CD4-positive, alpha-beta T cell treated with Interleukin-2 at 100 ng/mL for 4 hours (primary cell): ENCODE measurements at regions not wholly inside any gene's neighbourhood (a gene's known extent, or its start where the extent isn't known, plus 50 kb on each side); places are given as distances from the start of the nearest gene placed in this dataset.

Source experiments
- DNase-seq: peaks from one replicate; pipeline ENCODE4 v3.0.0-alpha.2; 2020; ENCODE audit warnings: low spot score

DNA sequence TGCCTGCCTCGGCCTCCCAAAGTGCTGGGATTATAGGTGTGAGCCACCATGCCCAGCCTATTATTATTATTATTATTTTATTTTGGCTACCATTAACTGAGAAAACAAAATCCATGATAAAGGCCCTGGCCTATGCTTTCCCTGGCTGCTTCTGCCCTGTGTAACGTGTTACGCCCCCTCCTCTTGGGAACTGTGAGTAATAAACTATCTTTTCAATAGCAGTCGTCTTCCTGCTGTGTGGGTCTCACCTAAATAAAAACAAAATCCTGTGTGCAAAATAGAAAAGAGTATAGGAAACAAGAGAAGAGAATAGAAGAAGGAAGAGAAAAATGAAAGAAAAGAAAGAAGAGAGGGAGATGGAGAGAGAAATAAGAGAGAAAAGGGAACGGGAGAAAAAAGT lies 237.0 kb downstream of the MIAT start:
- DNase-seq: no peak

DNA sequence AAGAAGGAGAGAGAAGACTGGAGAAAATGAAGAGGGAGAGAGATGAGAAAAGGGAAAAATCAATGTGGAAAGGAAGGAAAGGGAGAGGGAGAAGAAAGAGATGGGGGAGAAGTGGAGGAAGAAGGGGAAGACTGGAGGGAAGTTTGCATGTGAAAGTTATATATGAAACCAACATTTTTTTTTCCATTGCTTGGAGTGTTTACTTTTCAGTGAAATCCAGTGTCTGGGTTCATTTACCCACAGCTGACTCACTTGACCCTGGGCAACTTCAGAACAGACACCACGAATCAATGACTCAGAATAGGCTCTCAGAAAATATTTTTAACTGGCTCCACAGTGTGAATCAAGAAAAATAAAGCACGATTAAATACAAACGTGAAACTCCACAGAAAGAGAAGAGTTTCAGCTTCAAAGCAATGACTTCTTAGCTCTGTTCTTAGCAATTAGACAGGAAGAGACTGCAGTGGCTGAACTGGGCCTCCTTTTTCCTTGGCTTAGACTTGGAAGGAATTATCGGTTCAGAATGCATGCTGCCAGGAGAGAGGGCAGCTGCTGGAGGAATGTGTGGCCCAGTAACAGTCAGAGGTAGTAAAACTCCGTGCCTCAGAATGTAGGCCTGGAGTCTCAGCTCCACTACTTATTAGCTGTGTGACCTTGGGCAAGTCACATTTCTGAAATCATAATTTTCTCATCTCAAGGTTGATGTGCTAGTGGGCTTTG lies 237.5 kb downstream of the MIAT start:
- DNase-seq: no peak

DNA sequence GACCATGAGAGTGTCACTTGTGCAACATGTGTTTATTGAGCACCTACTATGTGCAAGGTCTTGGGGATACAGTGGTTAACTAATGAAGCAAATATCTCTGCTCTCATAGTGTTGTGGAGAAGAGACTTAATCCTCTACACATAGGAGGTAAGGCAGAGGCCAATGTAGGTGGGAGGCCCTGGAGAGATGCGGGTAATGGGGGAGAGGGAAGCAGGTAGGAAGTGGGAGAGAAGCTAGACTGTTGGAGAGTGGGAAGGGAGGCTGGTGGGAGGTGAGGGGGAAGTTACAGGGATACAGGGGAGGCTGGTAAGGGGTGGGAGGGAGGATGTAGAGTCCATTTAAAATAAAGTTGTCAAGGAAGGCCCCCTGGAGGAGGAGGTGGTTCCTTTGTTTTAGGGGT lies 240.0 kb downstream of the MIAT start:
- DNase-seq: no peak

DNA sequence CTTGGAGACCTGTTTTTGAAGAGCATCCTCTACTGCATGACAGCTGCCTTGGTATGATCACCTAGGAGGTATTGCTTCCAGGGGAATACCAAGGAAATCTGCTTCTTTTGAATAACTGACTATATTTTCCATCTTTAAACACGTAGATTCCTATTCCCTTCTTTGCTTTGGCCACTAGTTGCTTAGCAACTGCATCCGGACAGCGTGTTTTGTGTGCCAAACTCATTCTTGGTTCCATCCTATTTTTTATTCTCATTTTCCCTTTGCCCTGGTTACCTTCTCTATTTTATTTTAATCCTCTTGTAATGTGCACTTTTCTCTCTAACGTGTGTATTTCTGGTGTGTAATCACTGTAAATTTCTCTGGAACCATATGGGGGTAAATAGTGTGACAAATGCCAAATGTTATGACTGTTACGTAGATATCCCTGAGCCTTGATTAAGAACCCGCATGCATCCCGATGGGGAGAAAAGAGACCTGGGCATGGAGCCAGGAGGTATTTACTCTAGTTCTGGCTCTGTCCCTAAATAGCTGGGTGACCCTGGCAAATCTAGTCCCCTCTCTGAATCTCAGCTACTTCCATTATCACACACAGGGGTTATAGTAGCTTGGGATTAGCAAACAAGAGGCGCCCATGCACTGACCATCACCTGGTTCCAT lies 241.7 kb downstream of the MIAT start:
- no peak for DNase-seq

DNA sequence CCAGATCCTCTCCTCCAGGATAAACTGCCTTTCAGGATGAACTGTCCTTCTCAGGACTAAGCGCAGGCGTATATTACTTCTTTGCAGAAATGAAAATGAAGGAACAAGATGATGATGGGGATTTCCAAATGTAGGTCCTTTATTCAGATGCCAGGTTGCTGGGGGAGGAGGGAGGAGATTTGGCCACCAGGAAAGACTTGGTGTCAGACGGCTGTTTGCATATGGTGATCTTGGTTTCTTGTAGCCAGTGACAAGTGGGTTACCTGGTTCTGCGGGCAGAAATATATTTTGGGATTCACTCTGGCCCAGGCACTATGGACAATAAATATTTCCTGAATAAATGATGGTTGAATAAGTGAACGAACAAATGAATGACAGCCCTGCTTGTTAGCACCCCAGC lies 243.4 kb downstream of the MIAT start:
- no peak for DNase-seq

DNA sequence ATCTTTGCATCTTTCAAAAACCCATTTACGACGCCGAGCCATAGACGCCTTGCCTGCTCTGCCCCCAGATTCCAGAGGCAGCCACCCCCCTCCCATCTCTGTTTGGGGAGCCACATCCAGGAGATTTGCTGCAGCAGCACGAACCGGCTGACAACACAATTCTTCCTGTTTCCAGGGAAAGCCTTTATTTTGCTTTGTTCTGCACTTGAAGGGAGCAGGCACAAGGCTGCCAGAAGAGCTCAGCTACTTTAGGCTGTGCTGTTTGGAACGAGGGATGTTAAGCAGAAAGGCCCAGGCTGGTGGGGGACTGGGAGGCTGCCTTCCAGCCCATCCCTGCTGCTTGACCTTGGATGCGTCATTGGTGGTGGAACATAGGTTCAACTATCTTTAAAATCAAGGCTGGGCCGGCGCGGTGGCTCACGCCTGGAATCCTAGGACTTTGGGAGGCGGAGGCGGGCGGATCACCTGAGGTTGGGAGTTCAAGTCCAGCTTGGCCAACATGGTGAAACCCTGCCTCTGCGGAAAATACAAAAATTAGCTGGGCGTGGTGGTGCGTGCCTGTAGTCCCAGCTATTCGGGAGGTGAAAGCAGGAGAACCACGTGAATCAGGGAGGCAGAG lies 243.9 kb downstream of the MIAT start:
- DNase-seq: no peak

DNA sequence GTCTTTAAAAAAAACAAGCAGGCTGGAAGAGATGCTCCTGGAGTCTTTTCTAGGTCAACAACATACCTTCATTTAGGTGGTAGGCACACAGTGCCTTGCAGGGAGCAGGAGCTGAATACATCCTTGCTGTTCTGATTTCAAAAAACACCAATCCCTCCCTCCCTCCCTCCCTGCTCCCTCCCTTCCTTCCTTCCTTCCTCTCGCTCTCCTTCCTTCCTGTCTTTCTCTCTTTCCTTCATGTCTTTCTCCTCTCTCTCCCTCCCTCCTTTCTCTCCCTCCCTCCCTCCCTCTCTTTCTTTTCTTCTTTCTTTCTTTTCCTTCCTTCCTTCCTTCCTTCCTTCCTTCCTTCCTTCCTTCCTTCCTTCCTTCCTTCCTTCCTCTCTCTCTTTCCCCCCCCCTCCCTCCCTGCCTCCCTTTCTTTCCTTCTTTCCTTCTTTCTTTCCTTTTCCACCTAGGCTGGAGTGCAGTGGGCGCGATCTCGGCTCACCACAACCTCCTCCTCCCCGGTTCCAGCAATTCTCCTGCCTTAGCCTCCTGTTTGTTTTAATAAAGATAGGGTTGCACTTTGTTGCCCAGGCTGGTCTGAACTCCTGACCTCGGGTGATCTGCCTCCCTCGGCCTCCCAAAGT lies 245.1 kb downstream of the MIAT start:
- no peak for DNase-seq

DNA sequence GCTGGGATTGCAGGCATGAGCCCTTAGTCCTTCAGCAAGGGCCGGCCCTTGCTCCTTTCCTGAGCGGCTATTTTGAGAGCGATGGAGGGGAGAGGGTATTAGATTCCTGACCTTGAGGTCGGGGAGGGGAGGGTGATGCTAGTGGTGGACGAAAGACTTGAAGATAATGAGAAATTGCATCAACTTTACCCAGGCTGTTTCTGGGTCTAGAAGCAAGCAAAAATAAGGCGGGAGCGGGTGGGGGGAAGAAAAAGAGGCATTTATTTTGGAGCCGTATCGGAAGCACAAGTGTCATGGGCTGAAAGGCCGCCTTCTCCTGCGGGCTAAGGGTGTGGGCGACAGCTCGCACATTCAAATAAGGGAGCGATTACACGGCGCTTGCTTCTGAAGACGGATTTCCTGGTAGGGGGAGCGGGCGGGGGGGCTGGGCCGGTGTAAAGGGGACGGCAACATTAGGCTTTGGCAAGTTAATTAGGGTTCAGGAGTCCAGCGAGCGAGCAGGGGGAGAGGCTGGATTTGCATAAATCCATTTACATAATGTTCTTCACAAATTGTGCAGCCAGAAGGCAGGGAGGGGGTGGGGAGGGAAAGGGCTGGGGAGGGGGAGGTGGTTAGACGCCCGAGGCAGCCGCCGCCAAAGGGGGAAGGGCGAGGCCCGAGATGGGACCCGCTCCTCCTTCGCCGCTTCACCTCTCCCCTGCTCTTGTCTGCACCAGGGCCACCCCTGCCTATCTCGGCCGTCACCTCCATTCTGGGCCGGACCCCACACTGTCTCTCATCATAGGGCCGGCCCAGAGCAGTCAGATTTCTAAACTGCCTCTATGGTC lies 245.9 kb downstream of the MIAT start:
- DNase-seq: no peak

DNA sequence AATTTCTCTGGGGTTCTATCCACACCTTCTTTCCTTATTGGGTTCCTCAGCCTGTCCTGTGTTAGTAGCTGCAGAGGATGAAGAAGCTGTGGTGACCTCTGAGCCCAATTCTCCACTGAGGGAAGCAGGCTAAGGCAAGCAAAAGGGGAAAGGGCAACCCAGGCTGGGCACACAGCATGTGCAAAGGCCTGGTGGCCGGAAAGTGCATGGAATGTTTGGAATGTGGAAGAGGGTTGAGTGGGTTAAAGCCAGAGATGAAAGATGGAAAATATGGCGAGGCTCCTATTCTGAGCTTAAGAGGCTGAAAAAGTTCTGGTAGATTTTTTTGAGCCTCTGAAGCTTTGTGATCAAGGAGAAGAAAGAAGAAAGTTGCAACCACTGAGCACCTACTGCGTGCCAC lies 247.1 kb downstream of the MIAT start:
- no peak for DNase-seq

DNA sequence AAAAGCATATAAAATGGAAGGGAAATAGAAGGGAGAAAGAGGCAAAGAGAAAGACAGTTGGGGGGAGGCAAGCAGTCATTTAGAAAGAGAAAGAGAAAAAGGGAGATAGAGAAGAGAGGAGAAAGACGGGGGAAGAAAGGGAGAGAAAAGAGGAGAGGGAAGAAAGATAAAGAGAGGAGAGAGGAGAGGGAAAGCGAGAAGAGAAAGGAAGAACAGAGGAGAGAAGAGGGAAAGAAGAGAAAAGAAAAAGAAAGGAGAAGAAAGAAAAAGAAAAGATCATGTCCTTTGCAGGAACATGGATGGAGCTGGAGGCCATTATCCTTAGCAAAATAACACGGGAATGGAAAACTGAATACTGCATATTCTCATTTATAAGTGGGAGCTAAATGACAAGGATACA lies 247.7 kb downstream of the MIAT start:
- DNase-seq: no peak

DNA sequence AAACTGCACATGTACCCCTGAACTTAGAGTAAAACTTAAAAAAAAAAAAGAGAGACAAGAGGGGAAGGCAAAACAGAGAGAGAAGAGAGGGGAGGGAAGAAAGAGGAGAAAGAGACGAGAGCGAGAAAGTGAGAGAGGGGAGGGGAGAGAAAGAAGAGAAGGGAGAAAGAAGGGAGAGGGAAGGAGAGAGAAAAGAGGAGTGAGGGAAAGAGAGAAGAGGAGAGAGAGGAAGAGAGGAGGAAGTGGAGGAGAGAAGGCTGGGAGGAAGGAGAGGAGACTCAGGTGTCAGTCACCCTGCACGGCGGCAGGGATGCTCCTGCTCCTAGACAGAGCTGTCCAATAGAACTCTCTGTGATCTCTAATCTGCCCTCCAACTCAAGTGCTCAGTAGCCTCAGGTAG lies 248.3 kb downstream of the MIAT start:
- no peak for DNase-seq

DNA sequence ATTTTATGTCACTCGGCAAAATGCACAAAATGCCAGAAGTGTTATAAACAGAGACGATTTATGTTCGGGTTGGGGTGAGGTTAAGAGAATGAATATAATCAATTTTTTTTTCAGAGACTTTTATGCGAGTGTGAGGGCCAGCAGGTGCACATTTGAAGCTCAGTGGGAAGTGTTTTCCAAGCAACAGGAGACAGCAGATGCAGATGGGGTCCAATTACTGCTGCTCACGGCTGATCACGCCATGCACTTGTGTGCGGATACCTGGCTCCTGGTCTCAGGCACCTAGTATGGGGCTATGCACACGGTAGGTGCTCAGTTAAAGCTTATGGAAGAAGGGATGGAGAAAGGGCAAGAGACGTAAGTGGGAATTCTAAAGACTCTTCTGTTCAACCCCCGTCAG lies 249.1 kb downstream of the MIAT start:
- no peak for DNase-seq

DNA sequence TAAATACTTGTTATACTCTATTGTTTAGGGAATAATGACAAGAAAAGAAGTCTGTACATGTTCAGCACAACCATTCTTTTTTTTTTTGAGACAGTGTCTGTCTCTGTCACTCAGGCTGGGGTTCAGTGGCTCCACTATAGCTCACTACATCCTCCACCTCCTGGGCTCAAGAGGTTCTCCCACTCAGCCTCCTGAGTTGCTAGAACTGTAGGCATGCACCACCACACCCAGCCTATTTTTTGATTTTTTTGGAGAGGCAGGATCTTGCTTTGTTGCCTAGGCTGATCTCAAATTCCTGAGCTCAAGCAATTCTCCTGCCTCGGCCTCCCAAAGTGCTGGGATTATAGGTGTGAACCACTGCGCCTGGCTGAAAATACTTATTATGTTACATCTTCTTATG lies 250.0 kb downstream of the MIAT start:
- no peak for DNase-seq

DNA sequence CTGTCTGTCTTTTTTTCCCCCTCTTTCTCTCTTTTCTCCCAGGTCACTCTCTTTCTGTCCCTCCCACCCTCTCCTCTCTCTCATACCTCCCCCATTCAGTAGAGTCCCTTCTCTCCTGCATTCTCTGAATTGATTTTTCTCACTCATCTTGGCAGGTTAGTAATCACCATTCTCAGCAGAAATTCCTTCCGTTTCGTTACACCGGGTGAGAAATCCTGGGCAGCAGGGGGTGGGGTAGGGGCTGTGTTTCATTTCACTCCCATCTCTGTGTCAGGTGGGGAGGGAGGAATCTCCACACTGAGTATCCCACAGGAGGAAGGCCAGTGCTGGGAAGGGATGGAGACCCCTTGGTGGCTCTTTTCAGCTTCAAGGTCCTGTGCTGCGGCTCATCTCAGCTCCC lies 253.5 kb downstream of the MIAT start:
- DNase-seq: no peak

DNA sequence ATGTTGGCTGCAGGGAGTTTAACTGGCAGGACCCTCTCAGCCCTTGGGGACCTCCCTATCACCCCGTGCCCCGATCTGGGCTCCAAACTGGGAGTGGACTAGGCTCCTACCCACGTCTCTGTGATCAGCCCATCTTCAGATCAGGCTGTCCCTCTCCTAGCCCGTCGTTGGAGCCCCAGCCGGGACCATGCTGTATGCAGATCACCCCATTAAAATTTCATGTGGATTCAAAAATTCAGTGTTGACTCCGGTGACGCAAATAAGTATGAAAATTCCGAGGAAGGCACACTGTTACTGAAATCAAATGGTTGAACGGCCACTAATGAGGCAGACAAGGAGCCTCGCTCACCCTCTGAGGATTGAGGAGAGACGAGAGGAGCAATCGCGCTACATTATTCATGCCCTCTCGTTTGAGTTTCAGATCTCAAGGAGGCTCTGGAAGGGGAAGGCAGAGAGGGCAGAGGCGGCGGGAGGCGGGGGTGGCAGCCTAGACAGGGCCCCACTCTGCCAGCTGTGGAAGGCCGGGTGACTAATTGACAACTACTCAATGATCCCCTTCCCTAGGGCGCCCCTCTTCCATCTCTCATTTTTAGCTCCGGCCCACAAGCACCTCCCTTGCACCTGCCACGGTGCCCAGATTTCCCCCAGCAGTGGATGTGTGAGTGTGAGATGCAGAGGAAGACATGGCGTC lies 255.4 kb downstream of the MIAT start:
- DNase-seq: no peak

DNA sequence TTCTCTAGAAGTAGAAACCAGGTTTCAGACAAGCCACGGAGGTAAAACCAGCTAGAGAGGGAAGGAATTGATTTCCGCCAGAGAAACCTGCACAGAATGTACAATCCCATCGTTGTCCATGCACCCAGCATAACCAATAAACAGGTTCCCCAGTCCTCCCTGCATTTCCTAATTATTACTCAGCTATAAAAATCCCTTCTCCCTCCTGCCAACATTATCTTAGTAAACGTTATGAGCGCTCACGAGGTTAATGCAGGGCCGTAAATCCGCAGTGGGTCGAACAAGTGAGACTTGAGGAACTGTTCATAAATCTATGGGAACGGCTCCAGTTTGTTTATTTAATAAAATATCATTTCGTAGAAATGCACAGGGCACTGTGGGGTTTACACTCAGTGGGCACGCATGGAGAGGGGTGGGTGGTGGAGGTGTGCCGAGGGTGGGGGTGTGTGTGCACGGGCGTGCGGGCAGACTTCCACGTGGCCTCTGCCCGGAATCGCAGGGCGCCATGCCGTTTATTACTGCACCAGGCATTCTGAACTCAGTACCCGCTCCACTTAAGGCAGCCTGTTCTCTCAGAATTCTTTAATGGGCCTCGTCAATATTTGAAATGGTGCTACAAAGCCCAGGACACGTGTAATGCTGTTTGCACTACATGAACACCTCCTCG lies 257.3 kb downstream of the MIAT start:
- no peak for DNase-seq

DNA sequence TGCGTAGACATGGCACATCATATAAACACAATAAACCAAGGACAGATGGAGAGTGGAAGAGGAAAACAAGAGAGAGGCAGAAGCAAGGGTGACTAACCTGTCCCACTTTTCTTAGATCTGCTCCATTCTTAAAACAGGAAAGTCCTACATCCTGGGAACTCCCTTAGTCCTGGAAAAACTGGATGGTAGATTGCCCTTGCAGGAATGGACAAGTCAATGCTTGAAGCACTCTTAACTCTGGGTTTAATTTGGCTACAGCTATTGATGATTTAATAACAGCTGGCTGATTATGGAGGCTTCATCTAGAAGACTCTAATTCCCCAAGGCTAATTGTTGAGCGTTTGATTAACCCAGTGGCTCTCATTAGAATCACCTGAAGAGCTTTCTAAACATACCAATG lies 258.8 kb downstream of the MIAT start:
- DNase-seq: no peak

DNA sequence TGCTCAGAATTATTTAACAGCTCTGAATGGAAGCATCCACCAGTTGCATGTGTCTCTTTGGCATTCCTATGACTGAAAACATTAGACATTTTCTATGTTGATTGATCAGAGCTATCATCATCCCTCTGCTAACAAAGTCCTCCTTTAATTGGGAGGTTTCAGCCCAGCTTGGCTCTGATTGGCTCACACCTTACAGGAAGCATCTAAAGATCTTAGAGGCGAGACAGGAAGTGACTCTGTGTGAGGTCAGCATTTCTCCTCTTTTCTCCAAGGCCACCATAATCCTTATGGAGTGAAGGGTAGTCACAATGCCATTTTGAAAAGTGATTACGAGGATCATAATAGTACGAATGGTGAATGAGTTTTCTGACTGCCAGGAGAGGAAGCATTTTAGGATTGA lies 260.8 kb downstream of the MIAT start:
- DNase-seq: no peak

DNA sequence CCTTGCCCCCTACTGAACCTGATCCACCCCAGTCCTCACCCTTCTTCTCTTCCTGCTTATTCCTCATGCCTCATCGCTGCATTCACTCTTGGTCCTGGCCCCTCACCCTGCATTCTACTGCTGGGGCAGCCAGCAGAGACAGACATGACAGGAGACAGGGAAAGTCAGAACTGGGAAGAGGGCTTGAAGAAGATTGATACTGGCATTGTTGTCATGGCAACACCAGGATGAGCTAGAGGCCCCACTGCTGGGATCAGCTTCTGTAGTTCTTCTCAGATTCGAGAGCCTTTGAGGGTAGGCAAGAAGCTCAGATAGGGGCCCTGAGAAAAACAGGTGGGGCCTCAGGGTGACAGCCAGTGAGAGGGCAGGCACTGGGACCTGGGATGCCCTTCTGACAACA lies 264.3 kb downstream of the MIAT start:
- no peak for DNase-seq

DNA sequence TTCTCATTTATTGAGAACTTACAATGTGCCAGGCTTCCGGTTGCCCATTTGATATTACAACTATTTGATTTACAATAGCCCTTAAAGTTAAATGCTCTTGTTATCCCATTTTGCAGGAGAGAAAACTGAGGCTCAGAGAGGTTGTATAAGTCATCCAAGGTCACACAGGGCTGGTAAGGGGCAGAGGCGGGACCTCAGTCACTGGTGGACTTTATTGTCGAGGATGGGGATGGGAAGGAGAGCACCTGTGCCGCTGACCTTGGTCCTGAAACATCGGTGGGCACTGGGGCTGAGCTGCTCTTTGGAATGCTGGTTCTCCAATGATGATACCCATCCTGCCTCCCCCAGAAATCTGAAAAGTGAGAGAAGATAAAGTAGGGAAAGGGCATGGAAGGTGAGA lies 265.4 kb downstream of the MIAT start:
- no peak for DNase-seq

DNA sequence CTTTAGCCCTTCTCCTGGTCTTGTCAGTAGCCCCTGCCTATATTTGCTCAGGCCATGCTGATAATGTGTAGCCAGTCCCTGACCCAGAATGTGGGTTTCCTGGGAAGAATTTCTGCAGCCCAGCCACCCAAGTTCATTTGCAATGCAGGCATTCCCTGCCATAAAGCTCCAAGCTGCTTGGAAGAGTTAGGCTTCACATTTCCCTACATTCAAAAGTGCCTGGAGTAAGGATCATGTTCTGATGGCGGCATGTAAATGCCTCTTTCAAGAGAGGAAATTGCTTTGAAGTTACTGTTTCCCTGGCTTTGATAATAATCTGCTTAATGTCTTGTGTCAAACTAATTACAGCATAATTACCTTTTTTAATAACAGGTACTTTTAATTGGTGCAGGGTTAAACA lies 266.1 kb downstream of the MIAT start:
- no peak for DNase-seq
